ENCODE measurements at regions not wholly inside any gene's neighbourhood (a gene's known extent, or its start where the extent isn't known, plus 50 kb on each side); places are given as distances from the start of the nearest gene placed in this dataset.

GRCh38 chr10:8830876-8831275 lies 776.4 kb downstream of the GATA3 start:
- ChIA-PET RAD21 (ENCODE audit: low non-redundant PET in 1 of 2, low total read pairs in 2 of 2, uncharacterized antibody in 2 of 2, unreplicated experiment in 2 of 2) (no interaction called here), POLR2A (no interaction called here), CTCF (no interaction called here)
- no peak for ATAC-seq
- no TSS peak for BruUV-seq (replicated peaks)
- no peak overlapping the region for H3K9ac ChIP-seq (ENCODE audit: low read length)
- H3K4me3 ChIP-seq (replicated peaks in 1 of 2; ENCODE audit: low read depth in 1 of 2, low read length in 2 of 2) = no peak overlapping the region
- peaks cover 0 to 17% of the 10 kb centered on the region in 2 experiments; a peak in 2 of 4 replicates for H3K9me3 ChIP-seq (ENCODE audit: control insufficient read depth in 1 of 2, insufficient read depth in 1 of 2, low read depth in 1 of 2, low read length in 2 of 2)
- H3K4me1 ChIP-seq (ENCODE audit: control insufficient read depth in 1 of 2, insufficient read depth in 2 of 2, low read length in 2 of 2) = no peaks in the 10 kb centered on the region
- no peak overlapping the region for H3K4me2 ChIP-seq (ENCODE audit: low read length)
- intact Hi-C loops (cut with micrococcal nuclease) = no loop called here
- H3K27me3 ChIP-seq (ENCODE audit: insufficient read depth, low read length) = no peaks in the 10 kb centered on the region
- H2AFZ ChIP-seq (ENCODE audit: low read depth, low read length, poor library complexity, severe bottlenecking) = no peak overlapping the region
- H4K20me1 ChIP-seq (ENCODE audit: insufficient read depth) = no peaks in the 10 kb centered on the region
- H3K79me2 ChIP-seq (ENCODE audit: insufficient read depth, low read length) = no peaks in the 10 kb centered on the region
- H3K9me2 ChIP-seq (ENCODE audit: insufficient read depth) = no peaks in the 10 kb centered on the region
- no peaks in the 10 kb centered on the region for H3K36me3 ChIP-seq (ENCODE audit: control insufficient read depth in 1 of 2, insufficient read depth in 2 of 2, low read length in 2 of 2)
- H3K27ac ChIP-seq (ENCODE audit: low read depth, low read length) = no peak overlapping the region
- DNase-seq (ENCODE audit: low read depth, low spot score) = no peak
- TF ChIP-seq ELF1 (IDR thresholded peaks at IDR 0.05; ENCODE audit: borderline replicate concordance, low read depth) (no peak), FOSL1 (IDR thresholded peaks at IDR 0.05; ENCODE audit: low read depth) (no peak), ZNF274 (IDR thresholded peaks at IDR 0.05; ENCODE audit: low read depth, low read length) (no peak), EZH2phosphoT487 (IDR thresholded peaks at IDR 0.05; ENCODE audit: borderline replicate concordance) (no peak), SRF (IDR thresholded peaks at IDR 0.05; ENCODE audit: low read depth) (no peak), CTCF (IDR thresholded peaks at IDR 0.05 in 2 of 3, conservative IDR thresholded peaks at IDR 0.05 in 1 of 3; ENCODE audit: borderline replicate concordance in 1 of 3, insufficient read depth in 1 of 3, low read depth in 2 of 3, low read length in 2 of 3) (no peak), ATF3 (IDR thresholded peaks at IDR 0.05) (no peak), EGR1 (IDR thresholded peaks at IDR 0.05; ENCODE audit: low read depth) (no peak), RAD21 (IDR thresholded peaks at IDR 0.05; ENCODE audit: low read depth) (no peak)

All from HCT116 (cell line).